ENCODE measurements at regions not wholly inside any gene's neighbourhood (a gene's known extent, or its start where the extent isn't known, plus 50 kb on each side); places are given as distances from the start of the nearest gene placed in this dataset.

GRCh38 chr11:109730669-109731068 is 308.7 kb downstream of the C11orf87 start:
- Histone ChIP-seq H3K4me1 (peaks cover 6 to 24% (median 23%) of the 10 kb centered on the region in 4 donors), H3K9me3 (no peaks in the 10 kb centered on the region), H3K4me3 (no peak overlapping the region), H3K27me3 (no peaks in the 10 kb centered on the region), H3K27ac (replicated peaks in 1 of 4) (no peak overlapping the region), H3K36me3 (no peaks in the 10 kb centered on the region)
- intact Hi-C loops (cut with DNase I): no loop called here
- 65% methylated on average over 2 of the region's 2 CpGs for WGBS
- DNase-seq (ENCODE audit: extremely low spot score): no peak
- TF ChIP-seq EP300 (IDR thresholded peaks at IDR 0.05): no peak
- TF ChIP-seq POLR2AphosphoS5 (IDR thresholded peaks at IDR 0.05): no peak

GRCh38 chr11:109731451-109731850 is 309.5 kb downstream of the C11orf87 start:
- DNase-seq (ENCODE audit: extremely low spot score): no peak
- no peak for TF ChIP-seq POLR2AphosphoS5 (IDR thresholded peaks at IDR 0.05)
- no peak for TF ChIP-seq POLR2A (IDR thresholded peaks at IDR 0.05; ENCODE audit: low read depth)
- TF ChIP-seq CTCF (IDR thresholded peaks at IDR 0.05): no peak
- no peak for TF ChIP-seq EP300 (IDR thresholded peaks at IDR 0.05)
- H3K4me1 ChIP-seq: peaks cover 6 to 24% (median 23%) of the 10 kb centered on the region in 4 donors
- no peaks in the 10 kb centered on the region for H3K27me3 ChIP-seq
- no peaks in the 10 kb centered on the region for H3K36me3 ChIP-seq
- intact Hi-C loops (cut with DNase I): no loop called here
- H3K27ac ChIP-seq (replicated peaks in 1 of 4): no peak overlapping the region
- 64% methylated on average over 4 of the region's 4 CpGs for WGBS
- H3K9me3 ChIP-seq: no peaks in the 10 kb centered on the region
- no peak overlapping the region for H3K4me3 ChIP-seq

- 100% methylated on average over 1 of the region's 1 CpG for WGBS
- no peaks in the 10 kb centered on the region for H3K36me3 ChIP-seq
- no peak overlapping the region for H3K27ac ChIP-seq (replicated peaks in 1 of 4)
- no peaks in the 10 kb centered on the region for H3K9me3 ChIP-seq
- intact Hi-C loops (cut with DNase I): no loop called here
- peaks cover 6 to 24% (median 23%) of the 10 kb centered on the region in 4 donors for H3K4me1 ChIP-seq
- no peak for DNase-seq (ENCODE audit: extremely low spot score)
- no peak for TF ChIP-seq CTCF (IDR thresholded peaks at IDR 0.05)
- no peak for TF ChIP-seq POLR2A (IDR thresholded peaks at IDR 0.05; ENCODE audit: low read depth)
- TF ChIP-seq POLR2AphosphoS5 (IDR thresholded peaks at IDR 0.05): no peak
- TF ChIP-seq EP300 (IDR thresholded peaks at IDR 0.05): no peak
- H3K27me3 ChIP-seq: no peaks in the 10 kb centered on the region
- H3K4me3 ChIP-seq: no peak overlapping the region
Observed at GRCh38 chr11:109733245-109733644, 311.3 kb downstream of the C11orf87 start.

- no peak overlapping the region for H3K4me3 ChIP-seq
- no peaks in the 10 kb centered on the region for H3K27me3 ChIP-seq
- TF ChIP-seq CTCF (IDR thresholded peaks at IDR 0.05) (no peak), EP300 (IDR thresholded peaks at IDR 0.05) (no peak), POLR2A (IDR thresholded peaks at IDR 0.05; ENCODE audit: low read depth) (no peak), POLR2AphosphoS5 (IDR thresholded peaks at IDR 0.05) (no peak)
- intact Hi-C loops (cut with DNase I): no loop called here
- peak overlapping the region in 1 of 4 donors; percentile 27 for H3K27ac ChIP-seq (replicated peaks in 1 of 4)
- H3K36me3 ChIP-seq: no peaks in the 10 kb centered on the region
- WGBS: 33% methylated on average over 3 of the region's 3 CpGs
- DNase-seq (ENCODE audit: extremely low spot score): no peak
- H3K4me1 ChIP-seq: peaks cover 6 to 24% (median 23%) of the 10 kb centered on the region in 4 donors
- H3K9me3 ChIP-seq: no peaks in the 10 kb centered on the region
Observed at GRCh38 chr11:109734566-109734965, 312.6 kb downstream of the C11orf87 start.

- no peak overlapping the region for H3K27ac ChIP-seq (replicated peaks in 1 of 4)
- no peak overlapping the region for H3K4me3 ChIP-seq
- intact Hi-C loops (cut with DNase I): no loop called here
- TF ChIP-seq CTCF (IDR thresholded peaks at IDR 0.05): no peak
- TF ChIP-seq EP300 (IDR thresholded peaks at IDR 0.05): no peak
- no peak for TF ChIP-seq POLR2A (IDR thresholded peaks at IDR 0.05; ENCODE audit: low read depth)
- no peak for TF ChIP-seq POLR2AphosphoS5 (IDR thresholded peaks at IDR 0.05)
- no peaks in the 10 kb centered on the region for H3K27me3 ChIP-seq
- no peak for DNase-seq (ENCODE audit: extremely low spot score)
- H3K36me3 ChIP-seq: no peaks in the 10 kb centered on the region
- WGBS: 84% methylated on average over 2 of the region's 2 CpGs
- no peaks in the 10 kb centered on the region for H3K9me3 ChIP-seq
- peaks cover 6 to 24% (median 23%) of the 10 kb centered on the region in 4 donors for H3K4me1 ChIP-seq
Observed at GRCh38 chr11:109735128-109735527, 313.1 kb downstream of the C11orf87 start.

Measured in esophagus muscularis mucosa (tissue), 4 donors.